PFSK-1 (cell line): ENCODE measurements at regions not wholly inside any gene's neighbourhood (a gene's known extent, or its start where the extent isn't known, plus 50 kb on each side); places are given as distances from the start of the nearest gene placed in this dataset.

Source experiments
- FOXP2 ChIP-seq: optimal IDR thresholded peaks from 2 replicates; pipeline ENCODE3; 2011; ENCODE audit warnings: borderline replicate concordance, control low read depth, inconsistent platforms; ENCODE audit not compliant: insufficient read depth; ENCODE audit errors: extremely low read length, extremely low read depth
- POLR2AphosphoS5 ChIP-seq: IDR thresholded peaks from 2 replicates; pipeline ENCODE4 v1.6.1; 2012; ENCODE audit warnings: low read depth, mild to moderate bottlenecking, control low read depth, low read length, moderate library complexity
- REST ChIP-seq, 2 experiments: IDR thresholded peaks; 2 replicates each; pipeline versions ENCODE4 v1.6.1 to v1.8.0; 2011 to 2012; ENCODE audit warnings: low read depth in 2 of 2, low read length in 2 of 2, control low read depth in 1 of 2, inconsistent platforms in 1 of 2, mild to moderate bottlenecking in 1 of 2, moderate library complexity in 1 of 2; ENCODE audit not compliant: insufficient read depth in 1 of 2
- SIN3A ChIP-seq: IDR thresholded peaks from 2 replicates; pipeline ENCODE4 v1.6.1; 2012; ENCODE audit warnings: mild to moderate bottlenecking, low read length, moderate library complexity, borderline replicate concordance; ENCODE audit not compliant: insufficient read depth
- TAF1 ChIP-seq: IDR thresholded peaks from 2 replicates; pipeline ENCODE4 v1.6.1; 2012; ENCODE audit warnings: low read length, control low read depth, borderline replicate concordance; ENCODE audit not compliant: insufficient read depth

- TF ChIP-seq REST (IDR thresholded peaks at IDR 0.05; ENCODE audit: insufficient read depth in 1 of 2, low read depth in 2 of 2, low read length in 2 of 2) (no peak), POLR2AphosphoS5 (no peak), TAF1 (no peak), FOXP2 (no peak), SIN3A (no peak)
These were observed 196.9 kb upstream of the NOVA1 start for GRCh38 chr14:26794731-26795130.

GRCh38 chr14:26808407-26808806 lies 210.6 kb upstream of the NOVA1 start:
- TF ChIP-seq FOXP2, result no peak
- TF ChIP-seq POLR2AphosphoS5, result no peak
- TF ChIP-seq TAF1, result no peak
- TF ChIP-seq SIN3A, result no peak
- no peak for TF ChIP-seq REST (IDR thresholded peaks at IDR 0.05; ENCODE audit: insufficient read depth in 1 of 2, low read depth in 2 of 2, low read length in 2 of 2)

- TF ChIP-seq FOXP2 (no peak), SIN3A (no peak), REST (IDR thresholded peaks at IDR 0.05; ENCODE audit: insufficient read depth in 1 of 2, low read depth in 2 of 2, low read length in 2 of 2) (no peak), POLR2AphosphoS5 (no peak), TAF1 (no peak)
These were observed 212.8 kb upstream of the NOVA1 start for GRCh38 chr14:26810631-26811030.

- TF ChIP-seq TAF1 (no peak), FOXP2 (no peak), POLR2AphosphoS5 (no peak), REST (IDR thresholded peaks at IDR 0.05; ENCODE audit: insufficient read depth in 1 of 2, low read depth in 2 of 2, low read length in 2 of 2) (no peak), SIN3A (no peak)
These were observed 214.0 kb upstream of the NOVA1 start for GRCh38 chr14:26811756-26812305.

GRCh38 chr14:26820138-26820537 lies 222.3 kb upstream of the NOVA1 start:
- TF ChIP-seq POLR2AphosphoS5, result no peak
- no peak for TF ChIP-seq SIN3A
- TF ChIP-seq FOXP2, result no peak
- no peak for TF ChIP-seq TAF1
- TF ChIP-seq REST (IDR thresholded peaks at IDR 0.05; ENCODE audit: insufficient read depth in 1 of 2, low read depth in 2 of 2, low read length in 2 of 2), result no peak
